ENCODE measurements at regions not wholly inside any gene's neighbourhood (a gene's known extent, or its start where the extent isn't known, plus 50 kb on each side); places are given as distances from the start of the nearest gene placed in this dataset.

DNA sequence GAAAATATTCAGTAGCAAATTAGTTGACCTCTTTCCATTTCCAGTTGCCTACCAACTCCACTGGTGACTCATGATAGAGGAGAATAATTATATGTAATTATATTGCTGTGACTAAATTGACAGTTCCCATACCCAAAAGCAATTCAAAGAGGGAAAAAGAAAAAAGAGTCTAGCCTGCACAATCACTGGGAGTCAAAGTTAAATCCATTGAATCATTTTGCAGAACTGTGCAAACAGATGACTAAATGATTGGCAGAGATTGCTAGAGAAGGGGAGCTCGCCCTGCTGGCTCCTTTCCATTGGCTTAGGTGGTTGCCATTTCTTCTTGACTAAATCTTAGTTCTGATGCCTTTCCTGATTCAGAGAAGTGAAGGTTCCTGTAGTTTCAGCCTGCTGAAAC is 1228.6 kb upstream of the SORCS1 start:
- no peak overlapping the region for H2AFZ ChIP-seq
- Mint-ChIP-seq H3K27me3 (ENCODE audit: insufficient read depth, low read depth, poor library complexity) (peaks cover 3% of the 10 kb centered on the region), H3K4me1 (no peaks in the 10 kb centered on the region), H3K4me3 (no peak overlapping the region), H3K27ac (no peak overlapping the region), H3K36me3 (ENCODE audit: low read depth) (no peaks in the 10 kb centered on the region), H3K9me3 (no peaks in the 10 kb centered on the region)
- no peak overlapping the region for H3K4me3 ChIP-seq
- H3F3A ChIP-seq (replicated peaks; ENCODE audit: low read depth) = no peaks in the 10 kb centered on the region
- no peaks in the 10 kb centered on the region for H3K79me2 ChIP-seq (replicated peaks; ENCODE audit: insufficient read depth)
- no peaks in the 10 kb centered on the region for H3K9me2 ChIP-seq (ENCODE audit: insufficient read depth)
- no peaks in the 10 kb centered on the region for H3K36me3 ChIP-seq (ENCODE audit: insufficient read depth)
- no peak overlapping the region for H3K27ac ChIP-seq (ENCODE audit: low read depth)
- H4K20me1 ChIP-seq (replicated peaks; ENCODE audit: insufficient read depth) = no peaks in the 10 kb centered on the region
- DNase-seq (ENCODE audit: low spot score) = no peak
- TF ChIP-seq EZH2phosphoT487 (IDR thresholded peaks at IDR 0.05; ENCODE audit: unreplicated experiment) = no peak
- no peaks in the 10 kb centered on the region for H3K27me3 ChIP-seq (ENCODE audit: insufficient read depth)
- no peak overlapping the region for H3K4me2 ChIP-seq
- no peaks in the 10 kb centered on the region for H3K4me1 ChIP-seq (ENCODE audit: insufficient read depth)
- no peak for ATAC-seq

DNA sequence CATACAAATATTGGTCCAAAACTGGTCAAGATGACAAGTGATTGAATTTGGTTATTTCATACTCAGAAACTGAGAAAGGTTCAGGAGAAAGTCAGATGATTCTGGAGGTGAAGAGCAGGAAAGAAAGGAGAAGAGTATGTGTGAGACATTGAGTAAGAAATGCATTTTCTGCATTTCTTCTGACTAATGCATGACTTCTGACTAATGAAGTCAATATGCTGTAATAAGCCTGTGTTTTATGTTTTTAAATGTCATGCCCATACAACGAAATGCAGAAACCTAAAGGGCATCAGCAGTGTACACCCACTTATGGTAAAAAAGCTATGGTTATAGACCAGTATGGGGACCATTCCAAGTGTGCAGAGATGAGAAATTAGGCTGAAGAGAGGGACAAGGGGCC is 1227.8 kb upstream of the SORCS1 start:
- no peaks in the 10 kb centered on the region for H3K27me3 Mint-ChIP-seq (ENCODE audit: insufficient read depth, low read depth, poor library complexity)
- no peaks in the 10 kb centered on the region for H3K9me3 Mint-ChIP-seq
- no peak overlapping the region for H3K4me3 Mint-ChIP-seq
- no peak overlapping the region for H3K4me3 ChIP-seq
- H3K4me1 Mint-ChIP-seq = peaks cover 3% of the 10 kb centered on the region
- no peaks in the 10 kb centered on the region for H3K79me2 ChIP-seq (replicated peaks; ENCODE audit: insufficient read depth)
- H3K27ac Mint-ChIP-seq = no peak overlapping the region
- peaks cover 4% of the 10 kb centered on the region for H3K4me1 ChIP-seq (ENCODE audit: insufficient read depth)
- H2AFZ ChIP-seq = no peak overlapping the region
- H3K36me3 ChIP-seq (ENCODE audit: insufficient read depth) = no peaks in the 10 kb centered on the region
- H3K9me2 ChIP-seq (ENCODE audit: insufficient read depth) = no peaks in the 10 kb centered on the region
- DNase-seq (ENCODE audit: low spot score) (no peak), ATAC-seq (no peak)
- H3K27me3 ChIP-seq (ENCODE audit: insufficient read depth) = no peaks in the 10 kb centered on the region
- no peaks in the 10 kb centered on the region for H4K20me1 ChIP-seq (replicated peaks; ENCODE audit: insufficient read depth)
- no peaks in the 10 kb centered on the region for H3F3A ChIP-seq (replicated peaks; ENCODE audit: low read depth)
- no peaks in the 10 kb centered on the region for H3K36me3 Mint-ChIP-seq (ENCODE audit: low read depth)
- no peak overlapping the region for H3K27ac ChIP-seq (ENCODE audit: low read depth)
- TF ChIP-seq EZH2 (IDR thresholded peaks at IDR 0.05; ENCODE audit: low read depth, unreplicated experiment) (no peak), JUNB (IDR thresholded peaks at IDR 0.05; ENCODE audit: unreplicated experiment) (no peak), EZH2phosphoT487 (IDR thresholded peaks at IDR 0.05; ENCODE audit: unreplicated experiment) (no peak), CREB1 (CRISPR knock-in tag; IDR thresholded peaks at IDR 0.05; ENCODE audit: low read depth) (no peak), ZNF331 (CRISPR knock-in tag; IDR thresholded peaks at IDR 0.05; ENCODE audit: low read depth) (no peak), STAT1 (IDR thresholded peaks at IDR 0.05; ENCODE audit: unreplicated experiment) (no peak), ZNF114 (CRISPR knock-in tag; IDR thresholded peaks at IDR 0.05) (no peak)
- TF ChIP-seq, protein P1, sequence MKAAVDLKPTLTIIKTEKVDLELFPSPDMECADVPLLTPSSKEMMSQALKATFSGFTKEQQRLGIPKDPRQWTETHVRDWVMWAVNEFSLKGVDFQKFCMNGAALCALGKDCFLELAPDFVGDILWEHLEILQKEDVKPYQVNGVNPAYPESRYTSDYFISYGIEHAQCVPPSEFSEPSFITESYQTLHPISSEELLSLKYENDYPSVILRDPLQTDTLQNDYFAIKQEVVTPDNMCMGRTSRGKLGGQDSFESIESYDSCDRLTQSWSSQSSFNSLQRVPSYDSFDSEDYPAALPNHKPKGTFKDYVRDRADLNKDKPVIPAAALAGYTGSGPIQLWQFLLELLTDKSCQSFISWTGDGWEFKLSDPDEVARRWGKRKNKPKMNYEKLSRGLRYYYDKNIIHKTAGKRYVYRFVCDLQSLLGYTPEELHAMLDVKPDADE (IDR thresholded peaks at IDR 0.05) = no peak
- TF ChIP-seq, protein P2, sequence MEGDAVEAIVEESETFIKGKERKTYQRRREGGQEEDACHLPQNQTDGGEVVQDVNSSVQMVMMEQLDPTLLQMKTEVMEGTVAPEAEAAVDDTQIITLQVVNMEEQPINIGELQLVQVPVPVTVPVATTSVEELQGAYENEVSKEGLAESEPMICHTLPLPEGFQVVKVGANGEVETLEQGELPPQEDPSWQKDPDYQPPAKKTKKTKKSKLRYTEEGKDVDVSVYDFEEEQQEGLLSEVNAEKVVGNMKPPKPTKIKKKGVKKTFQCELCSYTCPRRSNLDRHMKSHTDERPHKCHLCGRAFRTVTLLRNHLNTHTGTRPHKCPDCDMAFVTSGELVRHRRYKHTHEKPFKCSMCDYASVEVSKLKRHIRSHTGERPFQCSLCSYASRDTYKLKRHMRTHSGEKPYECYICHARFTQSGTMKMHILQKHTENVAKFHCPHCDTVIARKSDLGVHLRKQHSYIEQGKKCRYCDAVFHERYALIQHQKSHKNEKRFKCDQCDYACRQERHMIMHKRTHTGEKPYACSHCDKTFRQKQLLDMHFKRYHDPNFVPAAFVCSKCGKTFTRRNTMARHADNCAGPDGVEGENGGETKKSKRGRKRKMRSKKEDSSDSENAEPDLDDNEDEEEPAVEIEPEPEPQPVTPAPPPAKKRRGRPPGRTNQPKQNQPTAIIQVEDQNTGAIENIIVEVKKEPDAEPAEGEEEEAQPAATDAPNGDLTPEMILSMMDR (conservative IDR thresholded peaks at IDR 0.05; ENCODE audit: low read depth in 2 of 2) = no peak
- TF ChIP-seq, protein P3, sequence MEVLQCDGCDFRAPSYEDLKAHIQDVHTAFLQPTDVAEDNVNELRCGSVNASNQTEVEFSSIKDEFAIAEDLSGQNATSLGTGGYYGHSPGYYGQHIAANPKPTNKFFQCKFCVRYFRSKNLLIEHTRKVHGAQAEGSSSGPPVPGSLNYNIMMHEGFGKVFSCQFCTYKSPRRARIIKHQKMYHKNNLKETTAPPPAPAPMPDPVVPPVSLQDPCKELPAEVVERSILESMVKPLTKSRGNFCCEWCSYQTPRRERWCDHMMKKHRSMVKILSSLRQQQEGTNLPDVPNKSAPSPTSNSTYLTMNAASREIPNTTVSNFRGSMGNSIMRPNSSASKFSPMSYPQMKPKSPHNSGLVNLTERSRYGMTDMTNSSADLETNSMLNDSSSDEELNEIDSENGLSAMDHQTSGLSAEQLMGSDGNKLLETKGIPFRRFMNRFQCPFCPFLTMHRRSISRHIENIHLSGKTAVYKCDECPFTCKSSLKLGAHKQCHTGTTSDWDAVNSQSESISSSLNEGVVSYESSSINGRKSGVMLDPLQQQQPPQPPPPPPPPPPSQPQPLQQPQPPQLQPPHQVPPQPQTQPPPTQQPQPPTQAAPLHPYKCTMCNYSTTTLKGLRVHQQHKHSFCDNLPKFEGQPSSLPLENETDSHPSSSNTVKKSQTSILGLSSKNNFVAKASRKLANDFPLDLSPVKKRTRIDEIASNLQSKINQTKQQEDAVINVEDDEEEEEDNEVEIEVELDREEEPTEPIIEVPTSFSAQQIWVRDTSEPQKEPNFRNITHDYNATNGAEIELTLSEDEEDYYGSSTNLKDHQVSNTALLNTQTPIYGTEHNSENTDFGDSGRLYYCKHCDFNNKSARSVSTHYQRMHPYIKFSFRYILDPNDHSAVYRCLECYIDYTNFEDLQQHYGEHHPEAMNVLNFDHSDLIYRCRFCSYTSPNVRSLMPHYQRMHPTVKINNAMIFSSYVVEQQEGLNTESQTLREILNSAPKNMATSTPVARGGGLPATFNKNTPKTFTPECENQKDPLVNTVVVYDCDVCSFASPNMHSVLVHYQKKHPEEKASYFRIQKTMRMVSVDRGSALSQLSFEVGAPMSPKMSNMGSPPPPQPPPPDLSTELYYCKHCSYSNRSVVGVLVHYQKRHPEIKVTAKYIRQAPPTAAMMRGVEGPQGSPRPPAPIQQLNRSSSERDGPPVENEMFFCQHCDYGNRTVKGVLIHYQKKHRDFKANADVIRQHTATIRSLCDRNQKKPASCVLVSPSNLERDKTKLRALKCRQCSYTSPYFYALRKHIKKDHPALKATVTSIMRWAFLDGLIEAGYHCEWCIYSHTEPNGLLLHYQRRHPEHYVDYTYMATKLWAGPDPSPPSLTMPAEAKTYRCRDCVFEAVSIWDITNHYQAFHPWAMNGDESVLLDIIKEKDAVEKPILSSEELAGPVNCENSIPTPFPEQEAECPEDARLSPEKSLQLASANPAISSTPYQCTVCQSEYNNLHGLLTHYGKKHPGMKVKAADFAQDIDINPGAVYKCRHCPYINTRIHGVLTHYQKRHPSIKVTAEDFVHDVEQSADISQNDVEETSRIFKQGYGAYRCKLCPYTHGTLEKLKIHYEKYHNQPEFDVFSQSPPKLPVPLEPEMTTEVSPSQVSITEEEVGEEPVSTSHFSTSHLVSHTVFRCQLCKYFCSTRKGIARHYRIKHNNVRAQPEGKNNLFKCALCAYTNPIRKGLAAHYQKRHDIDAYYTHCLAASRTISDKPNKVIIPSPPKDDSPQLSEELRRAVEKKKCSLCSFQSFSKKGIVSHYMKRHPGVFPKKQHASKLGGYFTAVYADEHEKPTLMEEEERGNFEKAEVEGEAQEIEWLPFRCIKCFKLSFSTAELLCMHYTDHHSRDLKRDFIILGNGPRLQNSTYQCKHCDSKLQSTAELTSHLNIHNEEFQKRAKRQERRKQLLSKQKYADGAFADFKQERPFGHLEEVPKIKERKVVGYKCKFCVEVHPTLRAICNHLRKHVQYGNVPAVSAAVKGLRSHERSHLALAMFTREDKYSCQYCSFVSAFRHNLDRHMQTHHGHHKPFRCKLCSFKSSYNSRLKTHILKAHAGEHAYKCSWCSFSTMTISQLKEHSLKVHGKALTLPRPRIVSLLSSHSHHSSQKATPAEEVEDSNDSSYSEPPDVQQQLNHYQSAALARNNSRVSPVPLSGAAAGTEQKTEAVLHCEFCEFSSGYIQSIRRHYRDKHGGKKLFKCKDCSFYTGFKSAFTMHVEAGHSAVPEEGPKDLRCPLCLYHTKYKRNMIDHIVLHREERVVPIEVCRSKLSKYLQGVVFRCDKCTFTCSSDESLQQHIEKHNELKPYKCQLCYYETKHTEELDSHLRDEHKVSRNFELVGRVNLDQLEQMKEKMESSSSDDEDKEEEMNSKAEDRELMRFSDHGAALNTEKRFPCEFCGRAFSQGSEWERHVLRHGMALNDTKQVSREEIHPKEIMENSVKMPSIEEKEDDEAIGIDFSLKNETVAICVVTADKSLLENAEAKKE (CRISPR knock-in tag; IDR thresholded peaks at IDR 0.05) = no peak
- no peak overlapping the region for H3K4me2 ChIP-seq

Data from GM23338 (cell line).